NCI-H69 (cell line): ENCODE measurements at regions not wholly inside any gene's neighbourhood (a gene's known extent, or its start where the extent isn't known, plus 50 kb on each side); places are given as distances from the start of the nearest gene placed in this dataset.
A peak's percentile ranks its signal among the peaks of the same experiment; 100 is the strongest.
"Not testable (repeated sequence)": the region's sequence is repeated elsewhere in the genome, so short reads cannot be mapped to it uniquely, and the experiment has no call there.

ENCODE experiments used
- DNase-seq: peaks from one replicate; lab custom pipeline; 2025; lab: John Stamatoyannopoulos, UW

DNA sequence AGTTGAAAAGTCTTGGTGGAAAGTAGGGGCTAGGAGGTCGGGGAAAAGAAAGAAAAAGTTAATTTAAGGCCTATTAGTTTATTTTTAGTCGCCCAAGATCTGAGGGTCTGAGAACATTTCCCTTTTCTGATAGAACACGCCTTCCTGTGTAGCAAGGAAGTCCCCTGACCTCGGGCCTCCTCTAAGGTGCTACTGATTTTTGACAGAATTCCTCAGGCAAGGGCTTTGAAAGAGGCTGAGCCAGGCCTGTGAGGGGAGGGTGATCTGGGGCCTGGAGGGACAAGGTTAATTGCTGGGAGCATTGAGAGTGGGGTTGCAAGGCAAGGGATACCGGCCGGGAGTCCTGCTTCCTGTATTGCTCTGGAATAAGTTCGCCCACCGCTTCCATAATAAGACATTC lies 131.4 kb upstream of the MYCN start:
- no peak for DNase-seq

DNA sequence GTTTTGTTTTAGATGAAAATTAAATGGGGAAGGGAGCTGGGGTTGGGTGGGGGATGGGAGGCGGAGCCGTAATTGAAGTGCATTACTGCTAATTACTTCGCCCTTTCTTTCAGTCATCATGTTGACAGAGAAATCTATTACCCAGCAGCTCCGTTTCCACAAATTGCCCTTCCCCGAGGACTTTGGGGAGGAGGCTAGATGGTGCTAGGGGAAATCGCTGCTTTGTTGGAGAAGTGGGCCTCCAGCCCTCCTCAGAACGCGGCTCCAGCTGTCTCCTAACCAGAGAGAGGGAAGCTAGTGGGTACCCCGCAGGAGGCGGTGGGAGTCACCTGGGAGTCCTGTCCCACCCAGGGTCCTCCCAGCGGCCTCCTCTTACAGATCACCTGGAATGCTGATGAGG lies 130.9 kb upstream of the MYCN start:
- DNase-seq = peak; percentile 57

GRCh38 chr2:15810477-15811150 lies 129.7 kb upstream of the MYCN start:
- no peak for DNase-seq

GRCh38 chr2:15811367-15811766 lies 129.0 kb upstream of the MYCN start:
- no peak for DNase-seq

DNA sequence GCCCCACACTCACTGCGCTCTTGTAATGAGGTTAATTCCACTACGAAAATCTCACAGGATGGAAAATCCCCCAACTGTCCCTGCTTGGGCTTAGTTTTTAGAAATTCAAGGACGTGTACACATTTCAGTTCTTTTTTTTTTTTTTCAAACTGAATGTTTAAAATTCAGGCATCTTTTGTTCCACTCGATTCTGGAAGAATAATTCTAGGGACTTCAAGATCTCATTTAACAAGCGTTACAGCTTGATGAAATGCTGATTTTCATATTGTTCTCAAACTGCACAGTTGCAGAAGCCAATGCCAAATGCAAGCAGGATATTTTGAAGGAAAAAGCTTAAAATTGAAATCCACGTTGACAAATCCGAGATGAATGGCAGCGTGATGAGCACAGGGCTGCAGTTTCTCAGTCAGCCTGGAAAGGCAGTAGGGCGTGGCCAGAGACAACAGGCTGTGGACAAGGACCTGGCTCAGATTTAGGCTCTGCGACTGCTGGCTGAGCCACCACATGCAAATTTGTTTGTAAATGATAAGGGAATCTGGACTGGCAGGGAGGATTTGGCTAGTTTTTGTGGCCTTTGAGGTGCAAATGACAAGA lies 128.1 kb upstream of the MYCN start:
- DNase-seq = no peak

DNA sequence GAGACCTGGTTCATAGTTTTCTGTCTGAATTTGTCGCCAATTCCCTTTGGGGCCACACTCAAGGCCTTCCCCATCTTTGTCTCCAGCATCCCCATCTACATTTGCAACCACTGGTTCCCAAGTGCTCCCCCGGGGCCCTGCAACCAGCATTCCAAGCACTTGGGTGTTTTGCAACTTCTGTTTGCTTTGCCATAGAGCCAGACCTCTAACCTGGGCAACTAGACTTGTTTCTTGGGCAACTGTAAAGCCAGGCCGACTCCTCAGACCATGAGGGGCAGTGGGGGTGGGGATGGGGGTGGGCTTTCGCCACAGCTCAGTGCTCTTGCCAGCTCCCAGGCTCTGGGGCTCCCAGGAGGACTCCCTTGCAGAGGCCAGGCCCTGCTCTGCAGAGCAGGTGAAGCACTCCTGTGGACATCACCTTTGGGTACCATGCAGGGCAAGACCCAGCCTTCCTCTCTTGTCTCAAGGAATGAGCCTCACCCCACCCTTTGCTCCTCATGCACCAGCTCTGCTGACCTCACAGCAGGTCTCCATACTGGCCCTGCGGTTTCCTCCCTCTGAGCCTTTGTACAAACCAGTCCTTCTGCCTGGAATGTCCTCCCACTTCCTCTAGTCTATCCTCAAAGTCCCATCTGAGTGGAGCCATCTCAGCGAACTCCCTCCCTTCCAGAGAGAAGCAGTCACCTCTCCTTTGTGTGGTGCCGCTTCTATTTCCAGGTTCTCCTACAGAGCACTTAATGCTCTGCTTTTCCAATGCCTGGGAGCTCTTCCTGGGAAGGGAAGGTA lies 126.7 kb upstream of the MYCN start:
- DNase-seq = no peak

DNA sequence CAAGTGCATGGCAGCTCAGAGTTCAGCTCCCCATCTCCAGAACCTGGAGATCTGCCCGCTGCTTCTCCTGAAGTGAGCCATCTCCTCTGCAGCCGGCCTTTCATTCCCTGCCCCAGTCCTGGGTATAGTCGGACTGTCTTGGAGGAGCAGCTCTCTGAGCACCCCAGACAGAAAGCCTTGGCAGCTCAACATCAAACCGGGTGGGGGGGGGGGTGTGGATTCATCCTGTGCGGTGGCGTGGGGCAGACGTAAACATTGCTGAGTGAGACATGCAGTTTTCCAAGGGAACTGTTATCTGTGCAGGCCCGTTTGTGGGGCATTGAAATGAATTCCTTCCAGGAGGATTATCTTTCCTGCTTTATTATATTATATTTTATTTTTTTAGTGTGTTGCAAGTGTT lies 125.9 kb upstream of the MYCN start:
- no peak for DNase-seq

DNA sequence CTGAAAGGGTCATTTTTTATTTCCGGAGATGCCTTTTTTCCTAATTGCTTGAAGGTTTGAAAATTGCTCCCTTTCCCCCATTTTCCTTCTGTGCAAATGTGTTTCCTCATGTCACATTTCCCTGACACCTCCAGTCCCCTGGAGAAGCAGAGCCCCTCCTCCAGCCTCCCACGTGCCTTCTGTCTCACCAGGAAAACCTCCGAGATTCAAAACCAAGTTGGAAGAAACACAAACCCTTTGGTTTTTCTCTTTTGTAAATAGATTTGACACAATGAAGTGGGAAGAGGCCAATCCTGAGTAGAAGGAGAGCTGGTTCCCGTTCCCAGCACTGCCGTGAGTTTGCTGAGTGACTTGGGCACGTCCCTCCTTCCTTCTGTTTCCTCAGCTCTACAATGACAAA lies 125.4 kb upstream of the MYCN start:
- DNase-seq = no peak

DNA sequence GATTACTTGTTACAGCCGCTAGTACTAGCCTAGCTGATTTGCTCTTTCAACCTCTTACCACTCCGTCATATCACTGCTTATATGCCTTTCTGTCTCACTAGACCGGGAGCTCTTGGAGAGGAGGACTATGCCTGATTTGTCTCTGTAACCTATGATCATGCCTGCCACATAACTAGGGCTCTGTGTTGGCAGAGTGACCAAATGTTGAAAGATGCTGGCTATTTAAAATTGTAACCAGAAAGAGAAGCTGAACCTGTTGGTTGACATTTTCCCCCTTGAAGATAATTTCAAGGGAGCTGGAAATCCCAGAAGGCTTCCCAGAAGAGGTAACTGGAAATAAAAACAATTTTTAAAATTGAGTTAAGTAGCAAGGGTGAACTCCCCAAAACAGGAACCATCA lies 124.1 kb upstream of the MYCN start:
- DNase-seq = no peak

- no peak for DNase-seq
Measured at GRCh38 chr2:15816674-15817406, 123.5 kb upstream of the MYCN start.

GRCh38 chr2:15817748-15818147 lies 122.6 kb upstream of the MYCN start:
- DNase-seq = no peak

DNA sequence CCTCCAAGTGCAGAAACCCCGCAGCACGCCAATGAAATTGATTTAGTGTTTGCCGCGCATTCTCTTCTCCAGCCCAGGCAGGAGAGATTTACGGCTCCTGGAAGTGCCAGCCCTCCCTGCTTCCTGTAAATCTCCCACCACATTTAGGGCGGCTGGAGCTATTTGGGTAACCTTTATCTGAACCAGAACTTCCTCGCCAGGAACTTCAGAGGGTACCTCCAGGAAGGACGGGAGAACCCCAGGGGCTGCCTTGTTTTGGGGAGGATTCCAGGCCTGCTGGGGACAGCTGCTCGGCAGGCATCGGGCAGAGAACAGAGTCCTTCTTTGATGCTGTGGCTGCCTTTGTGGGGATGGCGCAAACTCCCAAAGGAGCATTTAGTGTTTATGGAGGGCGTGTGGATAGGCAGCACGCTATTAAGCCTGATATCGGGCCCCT lies 122.0 kb upstream of the MYCN start:
- DNase-seq = no peak

DNA sequence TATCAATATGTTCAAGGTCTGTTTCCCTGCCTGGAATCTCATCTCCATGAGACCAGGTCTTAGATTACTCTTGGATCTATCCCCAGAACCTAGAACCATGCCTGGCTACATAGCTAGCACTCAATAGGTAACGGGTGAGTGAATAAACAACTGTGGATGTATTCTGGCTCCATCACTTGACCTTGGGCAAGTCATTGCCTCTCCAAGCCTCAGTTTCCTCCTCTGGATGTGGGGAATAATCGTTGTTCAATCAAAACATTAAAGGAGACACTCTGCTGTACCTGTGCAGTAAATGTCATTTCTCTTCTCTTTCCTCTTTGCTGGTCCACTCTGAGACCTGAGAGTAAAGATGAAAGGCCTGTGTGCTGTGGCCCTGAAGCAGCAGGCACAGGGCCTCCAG lies 121.5 kb upstream of the MYCN start:
- no peak for DNase-seq

- DNase-seq = no peak
Measured at GRCh38 chr2:15819562-15820256, 120.6 kb upstream of the MYCN start.

- DNase-seq = no peak
Measured at GRCh38 chr2:15820257-15820566, 120.1 kb upstream of the MYCN start.

GRCh38 chr2:15820927-15821326 lies 119.4 kb upstream of the MYCN start:
- no peak for DNase-seq

- no peak for DNase-seq
Measured at GRCh38 chr2:15822151-15823044, 118.0 kb upstream of the MYCN start.

DNA sequence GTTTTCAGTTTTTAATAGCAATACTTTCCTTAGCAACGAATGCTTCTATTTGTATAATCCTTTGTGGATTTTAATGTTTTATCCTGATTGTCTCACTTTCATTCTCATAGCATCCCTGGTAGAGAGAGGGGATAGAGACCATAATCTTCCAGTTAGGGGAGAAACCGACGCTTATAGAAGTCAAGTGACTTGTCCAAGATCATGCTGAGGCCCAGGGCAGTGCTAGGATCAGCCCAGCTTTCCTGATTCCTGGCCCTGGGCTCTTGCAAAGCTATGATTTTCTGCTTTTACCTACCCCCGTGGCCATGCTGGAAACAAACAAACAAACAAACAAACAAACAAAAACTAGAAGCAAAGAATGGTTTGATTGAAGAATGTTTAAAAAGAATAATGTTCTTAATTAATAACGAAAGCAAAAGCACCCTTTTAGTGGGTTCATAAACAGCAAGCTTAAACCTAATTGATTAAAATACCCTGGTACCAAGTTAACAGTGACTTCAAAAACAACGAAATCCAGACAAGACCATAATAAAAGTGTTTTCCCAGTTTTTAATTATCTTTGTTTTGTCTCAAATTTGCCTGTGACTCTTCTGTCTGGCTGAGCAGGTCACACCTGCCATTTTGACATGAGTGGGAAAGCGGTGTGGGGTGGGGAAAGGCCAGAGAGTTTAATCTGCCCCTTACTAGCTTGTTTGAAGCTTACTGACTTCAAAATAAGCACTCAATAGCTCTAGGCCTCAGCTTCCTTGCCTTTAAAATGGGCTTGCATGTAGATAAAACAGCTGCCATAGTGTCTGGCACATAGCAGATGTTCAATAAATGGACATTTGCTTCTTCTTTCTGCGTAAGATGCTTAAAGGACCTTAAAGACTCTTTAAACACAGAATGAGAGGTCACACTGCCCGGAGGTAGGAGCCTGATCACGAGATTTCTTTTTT lies 116.6 kb upstream of the MYCN start:
- no peak for DNase-seq

DNA sequence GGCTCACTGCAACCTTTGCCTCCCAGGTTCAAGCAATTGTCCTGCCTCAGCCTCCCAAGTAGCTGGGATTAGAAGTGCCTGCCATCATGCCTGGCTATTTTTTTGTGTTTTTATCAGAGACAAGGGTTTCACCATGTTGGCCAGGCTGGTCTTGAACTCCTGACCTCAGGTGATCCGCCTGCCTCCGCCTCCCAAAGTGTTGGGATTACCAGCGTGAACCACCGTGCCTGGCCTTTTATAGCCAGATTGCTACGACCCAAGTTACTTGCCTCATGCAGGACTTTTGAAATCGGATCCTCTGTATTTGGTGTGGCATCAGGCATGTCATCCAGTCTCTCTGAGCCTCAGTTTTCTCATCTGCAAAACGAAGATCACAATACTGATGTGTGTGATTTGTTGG lies 115.9 kb upstream of the MYCN start:
- not testable (repeated sequence) for DNase-seq
